GM23338 (cell line): ENCODE measurements at regions not wholly inside any gene's neighbourhood (a gene's known extent, or its start where the extent isn't known, plus 50 kb on each side); places are given as distances from the start of the nearest gene placed in this dataset.

Experiments
- ATAC-seq: fragments of 200-7000 bp; cut with Tn5 transposase; 3 replicates; pipeline ENCODE4 v1.9.1; 2020
- DNase-seq: peaks from one replicate; pipeline ENCODE4 v3.0.0-alpha.2; 2015; ENCODE audit warnings: low spot score
- H2AFZ ChIP-seq: fragments of 200-600 bp; sonication (generic); 2 replicates; pipeline ENCODE4 v1.8.0; 2016; ENCODE audit warnings: antibody characterized with exemption, mild to moderate bottlenecking, moderate library complexity
- H3F3A ChIP-seq: fragments of 200-600 bp; sonication (generic); replicated peaks from 2 replicates; pipeline ENCODE4 v1.8.0; 2017; ENCODE audit warnings: antibody characterized with exemption, mixed run types, low read depth
- H3K27ac ChIP-seq: fragments of 200-600 bp; sonication (generic); 2 replicates; pipeline ENCODE4 v1.6.1; 2016; ENCODE audit warnings: low read depth
- H3K27me3 ChIP-seq: fragments of 200-600 bp; sonication (generic); 2 replicates; pipeline ENCODE4 v1.8.0; 2016; ENCODE audit warnings: mild to moderate bottlenecking, mixed run types, moderate library complexity; ENCODE audit not compliant: insufficient read depth
- H3K36me3 ChIP-seq: fragments of 200-600 bp; sonication (generic); 2 replicates; pipeline ENCODE4 v1.8.0; 2016; ENCODE audit warnings: mild to moderate bottlenecking; ENCODE audit not compliant: insufficient read depth
- H3K4me1 ChIP-seq: fragments of 200-600 bp; sonication (generic); 2 replicates; pipeline ENCODE4 v1.8.0; 2016; ENCODE audit warnings: mild to moderate bottlenecking, moderate library complexity; ENCODE audit not compliant: insufficient read depth
- H3K4me2 ChIP-seq: fragments of 200-600 bp; sonication (generic); 2 replicates; pipeline ENCODE4 v1.7.1; 2017; ENCODE audit warnings: mixed run types
- H3K4me3 ChIP-seq: fragments of 200-600 bp; sonication (generic); 2 replicates; pipeline ENCODE4 v1.6.1; 2016; ENCODE audit warnings: mixed run types
- H3K79me2 ChIP-seq: fragments of 200-600 bp; sonication (generic); replicated peaks from 2 replicates; pipeline ENCODE4 v1.8.0; 2017; ENCODE audit warnings: mild to moderate bottlenecking; ENCODE audit not compliant: insufficient read depth
- H3K9me2 ChIP-seq: fragments of 200-600 bp; sonication (generic); 2 replicates; pipeline ENCODE4 v1.8.0; 2017; ENCODE audit not compliant: insufficient read depth
- H4K20me1 ChIP-seq: fragments of 200-600 bp; sonication (generic); replicated peaks from 2 replicates; pipeline ENCODE4 v1.8.0; 2017; ENCODE audit warnings: mild to moderate bottlenecking; ENCODE audit not compliant: insufficient read depth
- H3K27ac Mint-ChIP-seq: 2 replicates; pipeline ENCODE4 v1.8.0; 2020; ENCODE audit warnings: inconsistent platforms, mild to moderate bottlenecking, moderate library complexity, mixed read lengths
- H3K27me3 Mint-ChIP-seq: 3 replicates; pipeline ENCODE4 v1.8.0; 2022; ENCODE audit warnings: low read depth, mild to moderate bottlenecking, moderate library complexity, mixed read lengths, inconsistent platforms; ENCODE audit not compliant: insufficient read depth, poor library complexity
- H3K36me3 Mint-ChIP-seq: 3 replicates; pipeline ENCODE4 v1.8.0; 2021; ENCODE audit warnings: low read depth, mild to moderate bottlenecking, inconsistent platforms, moderate library complexity, mixed read lengths
- H3K4me1 Mint-ChIP-seq: 3 replicates; pipeline ENCODE4 v1.8.0; 2020; ENCODE audit warnings: mild to moderate bottlenecking, inconsistent platforms, mixed read lengths
- H3K4me3 Mint-ChIP-seq: 3 replicates; pipeline ENCODE4 v1.8.0; 2021; ENCODE audit warnings: moderate library complexity, mild to moderate bottlenecking, inconsistent platforms, mixed read lengths
- H3K9me3 Mint-ChIP-seq: 3 replicates; pipeline ENCODE4 v1.8.0; 2020; ENCODE audit warnings: moderate library complexity, mild to moderate bottlenecking, inconsistent platforms, mixed read lengths
- CREB1 ChIP-seq: fragments of 250-450 bp; sonication (Bioruptor Pico); IDR thresholded peaks from 2 replicates; pipeline ENCODE4 v1.5.0; 2020; ENCODE audit warnings: low read depth, mild to moderate bottlenecking, moderate library complexity
- ETS1 ChIP-seq: IDR thresholded peaks from 2 replicates; pipeline ENCODE4 v1.6.1; 2016; ENCODE audit warnings: antibody characterized with exemption
- EZH2 ChIP-seq: fragments of 200-600 bp; sonication (generic); IDR thresholded peaks from one replicate; pipeline ENCODE4 v1.8.0; 2017; ENCODE audit warnings: antibody characterized with exemption, mild to moderate bottlenecking, low read depth; ENCODE audit not compliant: unreplicated experiment
- EZH2phosphoT487 ChIP-seq: fragments of 200-600 bp; sonication (generic); IDR thresholded peaks from one replicate; pipeline ENCODE4 v1.8.1; 2018; ENCODE audit warnings: antibody characterized with exemption; ENCODE audit not compliant: unreplicated experiment
- JUNB ChIP-seq: IDR thresholded peaks from one replicate; pipeline ENCODE4 v1.6.1; 2016; ENCODE audit warnings: antibody characterized with exemption; ENCODE audit not compliant: unreplicated experiment
- NANOG ChIP-seq: IDR thresholded peaks from 2 replicates; pipeline ENCODE4 v1.6.1; 2016; ENCODE audit warnings: antibody characterized with exemption, borderline replicate concordance
- POLR2AphosphoS5 ChIP-seq: IDR thresholded peaks from 2 replicates; pipeline ENCODE4 v1.6.1; 2016; ENCODE audit warnings: antibody characterized with exemption, low read depth
- REST ChIP-seq: IDR thresholded peaks from one replicate; pipeline ENCODE4 v1.6.1; 2018; ENCODE audit warnings: antibody characterized with exemption; ENCODE audit not compliant: unreplicated experiment
- STAT1 ChIP-seq: IDR thresholded peaks from one replicate; pipeline ENCODE4 v1.6.1; 2016; ENCODE audit warnings: antibody characterized with exemption; ENCODE audit not compliant: unreplicated experiment
- ZNF114 ChIP-seq: fragments of 250-450 bp; sonication (Bioruptor Pico); IDR thresholded peaks from 2 replicates; pipeline ENCODE4 v1.5.0; 2020; ENCODE audit warnings: mild to moderate bottlenecking, moderate library complexity
- ZNF331 ChIP-seq: fragments of 250-450 bp; sonication (Bioruptor Pico); IDR thresholded peaks from 2 replicates; pipeline ENCODE4 v1.5.0; 2020; ENCODE audit warnings: low read depth, mild to moderate bottlenecking, moderate library complexity
- ZNF462 ChIP-seq: fragments of 250-450 bp; sonication (Bioruptor Pico); IDR thresholded peaks from 2 replicates; pipeline ENCODE4 v1.5.0; 2020; ENCODE audit warnings: mild to moderate bottlenecking, moderate library complexity
- TF ChIP-seq, protein P1 (sequence below), 2 experiments: fragments of 200-600 bp in 1 of 2; sonication (generic) in 1 of 2; conservative IDR thresholded peaks; 2 replicates each; pipeline versions ENCODE4 v1.5.1 to v1.6.1; 2016 to 2017; ENCODE audit warnings: antibody characterized with exemption in 2 of 2, low read depth in 2 of 2, mild to moderate bottlenecking in 2 of 2, moderate library complexity in 1 of 2

DNA sequence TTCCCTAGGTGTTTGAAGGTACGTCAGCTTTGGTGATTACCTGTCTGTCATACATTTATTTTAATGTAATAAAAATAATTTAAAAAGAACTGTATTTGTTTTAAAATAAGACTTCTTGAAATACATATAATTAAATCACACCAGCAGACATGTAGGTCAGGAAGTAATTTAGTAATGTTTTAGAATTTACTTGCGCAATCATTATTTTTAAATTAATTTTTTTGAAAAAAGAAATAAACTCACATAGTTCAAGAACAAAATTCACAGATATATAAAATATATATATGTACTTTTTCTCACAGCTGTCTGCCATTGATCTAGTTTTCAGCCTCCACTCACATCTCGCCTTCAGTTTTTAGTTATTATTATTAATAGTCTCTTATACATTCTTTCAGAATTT is 875.9 kb downstream of the TTLL7 start:
- Histone ChIP-seq H3K27ac (no peak overlapping the region), H3K4me2 (no peak overlapping the region), H3K4me1 (no peaks in the 10 kb centered on the region), H4K20me1 (no peaks in the 10 kb centered on the region), H3K9me2 (no peaks in the 10 kb centered on the region), H3K27me3 (no peaks in the 10 kb centered on the region), H3K36me3 (no peaks in the 10 kb centered on the region), H3K4me3 (no peak overlapping the region), H2AFZ (no peak overlapping the region), H3K79me2 (no peaks in the 10 kb centered on the region), H3F3A (no peaks in the 10 kb centered on the region)
- no peaks in the 10 kb centered on the region for H3K4me1 Mint-ChIP-seq
- TF ChIP-seq POLR2AphosphoS5 (no peak), EZH2phosphoT487 (no peak), ZNF462 (CRISPR knock-in tag) (no peak), ETS1 (no peak), EZH2 (no peak), ZNF114 (CRISPR knock-in tag) (no peak), ZNF331 (CRISPR knock-in tag) (no peak), NANOG (no peak), STAT1 (no peak), REST (no peak), CREB1 (CRISPR knock-in tag) (no peak), JUNB (no peak)
- TF ChIP-seq, protein P1, sequence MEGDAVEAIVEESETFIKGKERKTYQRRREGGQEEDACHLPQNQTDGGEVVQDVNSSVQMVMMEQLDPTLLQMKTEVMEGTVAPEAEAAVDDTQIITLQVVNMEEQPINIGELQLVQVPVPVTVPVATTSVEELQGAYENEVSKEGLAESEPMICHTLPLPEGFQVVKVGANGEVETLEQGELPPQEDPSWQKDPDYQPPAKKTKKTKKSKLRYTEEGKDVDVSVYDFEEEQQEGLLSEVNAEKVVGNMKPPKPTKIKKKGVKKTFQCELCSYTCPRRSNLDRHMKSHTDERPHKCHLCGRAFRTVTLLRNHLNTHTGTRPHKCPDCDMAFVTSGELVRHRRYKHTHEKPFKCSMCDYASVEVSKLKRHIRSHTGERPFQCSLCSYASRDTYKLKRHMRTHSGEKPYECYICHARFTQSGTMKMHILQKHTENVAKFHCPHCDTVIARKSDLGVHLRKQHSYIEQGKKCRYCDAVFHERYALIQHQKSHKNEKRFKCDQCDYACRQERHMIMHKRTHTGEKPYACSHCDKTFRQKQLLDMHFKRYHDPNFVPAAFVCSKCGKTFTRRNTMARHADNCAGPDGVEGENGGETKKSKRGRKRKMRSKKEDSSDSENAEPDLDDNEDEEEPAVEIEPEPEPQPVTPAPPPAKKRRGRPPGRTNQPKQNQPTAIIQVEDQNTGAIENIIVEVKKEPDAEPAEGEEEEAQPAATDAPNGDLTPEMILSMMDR (conservative IDR thresholded peaks at IDR 0.05; ENCODE audit: low read depth in 2 of 2), result no peak
- H3K4me3 Mint-ChIP-seq, result no peak overlapping the region
- DNase-seq (no peak), ATAC-seq (no peak)
- no peak overlapping the region for H3K27ac Mint-ChIP-seq
- H3K27me3 Mint-ChIP-seq, result no peaks in the 10 kb centered on the region
- H3K9me3 Mint-ChIP-seq, result no peaks in the 10 kb centered on the region
- H3K36me3 Mint-ChIP-seq, result no peaks in the 10 kb centered on the region
